H1 (cell line): ENCODE measurements at regions not wholly inside any gene's neighbourhood (a gene's known extent, or its start where the extent isn't known, plus 50 kb on each side); places are given as distances from the start of the nearest gene placed in this dataset.

ENCODE experiments used
- CTCF ChIA-PET: fragments of 300-600 bp; sonication (Branson Sonifier 250); formaldehyde crosslinking; loops from one replicate; lab custom pipeline; 2021; ENCODE audit not compliant: partially characterized antibody; lab: Charles Lee
- POLR2A ChIA-PET: fragments of 300-600 bp; sonication (Branson Sonifier 250); formaldehyde crosslinking; loops from one replicate; lab custom pipeline; 2021; ENCODE audit warnings: inconsistent platforms; ENCODE audit not compliant: partially characterized antibody; lab: Charles Lee
- DNase-seq, 2 experiments: peaks; one replicate each; pipeline versions ENCODE4 v3.0.0 to v3.0.0-alpha.2; 2010 to 2022; ENCODE audit warnings: low spot score in 2 of 2, low read depth in 1 of 2, mixed read lengths in 1 of 2
- FAIRE-seq: peaks from 2 replicates; lab custom pipeline; 2011; peaks lifted over from hg19 to GRCh38; lab: Jason Lieb, UNC
- H2AFZ ChIP-seq: 2 replicates; pipeline ENCODE4 v1.8.1; 2012; ENCODE audit warnings: low read length, inconsistent platforms
- H2AK5ac ChIP-seq: 2 replicates; pipeline ENCODE4 v1.6.1; 2013; ENCODE audit warnings: low read depth, low read length
- H2BK120ac ChIP-seq: replicated peaks from 2 replicates; pipeline ENCODE3; 2013; ENCODE audit warnings: low read depth, low read length, inconsistent platforms
- H2BK12ac ChIP-seq: 2 replicates; pipeline ENCODE4 v1.6.1; 2013; ENCODE audit warnings: low read depth, low read length
- H2BK15ac ChIP-seq: 2 replicates; pipeline ENCODE4 v1.6.1; 2013; ENCODE audit warnings: low read length
- H2BK20ac ChIP-seq: 2 replicates; pipeline ENCODE4 v1.6.1; 2013; ENCODE audit warnings: low read length
- H2BK5ac ChIP-seq: 2 replicates; pipeline ENCODE4 v1.6.1; 2013; ENCODE audit warnings: low read depth, low read length
- H3K14ac ChIP-seq: 2 replicates; pipeline ENCODE4 v1.6.1; 2013; ENCODE audit warnings: inconsistent platforms; ENCODE audit not compliant: insufficient read length
- H3K18ac ChIP-seq: 2 replicates; pipeline ENCODE4 v1.6.1; 2013; ENCODE audit warnings: low read length; ENCODE audit errors: extremely low read depth
- H3K23ac ChIP-seq: 2 replicates; pipeline ENCODE4 v1.6.1; 2013; ENCODE audit warnings: inconsistent platforms; ENCODE audit not compliant: insufficient read length
- H3K23me2 ChIP-seq: 2 replicates; pipeline ENCODE4 v1.6.1; 2013; ENCODE audit warnings: low read depth, low read length
- H3K27ac ChIP-seq: 2 replicates; pipeline ENCODE4 v1.6.1; 2011; ENCODE audit warnings: low read depth, low read length, inconsistent platforms
- H3K27me3 ChIP-seq, 4 experiments: replicated peaks in 1 of 4; 1 replicate in 1 of 4; 2 replicates in 3 of 4; pipeline versions ENCODE4 v1.6.1 to v1.8.1; 2011 to 2013; ENCODE audit warnings: low read length in 3 of 4, mild to moderate bottlenecking in 3 of 4, inconsistent platforms in 2 of 4, mixed read lengths in 2 of 4, moderate library complexity in 1 of 4; ENCODE audit not compliant: control insufficient read depth in 3 of 4, insufficient read depth in 3 of 4; ENCODE audit errors: extremely low read depth in 1 of 4
- H3K36me3 ChIP-seq, 4 experiments: 2 replicates each; pipeline versions ENCODE4 v1.6.1 to v1.8.1; 2011 to 2013; ENCODE audit warnings: mild to moderate bottlenecking in 4 of 4, low read length in 3 of 4, moderate library complexity in 2 of 4, control low read depth in 1 of 4, inconsistent platforms in 1 of 4; ENCODE audit not compliant: insufficient read depth in 4 of 4, control insufficient read depth in 2 of 4
- H3K4ac ChIP-seq: replicated peaks from 2 replicates; pipeline ENCODE3; 2013; ENCODE audit warnings: low read length, low read depth, mixed read lengths, inconsistent platforms; ENCODE audit not compliant: insufficient read length
- H3K4me1 ChIP-seq, 4 experiments: replicated peaks in 1 of 4; 1 replicate in 1 of 4; 2 replicates in 3 of 4; pipeline versions ENCODE4 v1.6.1 to v1.8.1; 2011 to 2013; ENCODE audit warnings: low read length in 3 of 4, inconsistent platforms in 2 of 4, mixed read lengths in 1 of 4; ENCODE audit not compliant: insufficient read depth in 4 of 4, control insufficient read depth in 3 of 4
- H3K4me2 ChIP-seq, 2 experiments: 2 replicates each; pipeline versions ENCODE4 v1.6.1 to v1.8.1; 2011 to 2013; ENCODE audit warnings: low read depth in 2 of 2, low read length in 2 of 2, control low read depth in 1 of 2, inconsistent platforms in 1 of 2, mild to moderate bottlenecking in 1 of 2; ENCODE audit not compliant: insufficient read depth in 1 of 2
- H3K4me3 ChIP-seq, 4 experiments: fragments of 200-600, 300-600 bp in 1 of 4; sonication (generic), shearing (Covaris generic), sonication (Bioruptor Twin) in 1 of 4; 2 replicates each; pipeline versions ENCODE4 v1.5.1 to v1.8.1; 2011 to 2016; ENCODE audit warnings: low read length in 4 of 4, low read depth in 3 of 4, control low read depth in 2 of 4, inconsistent platforms in 2 of 4, mild to moderate bottlenecking in 2 of 4, mixed read lengths in 1 of 4, moderate library complexity in 1 of 4; ENCODE audit not compliant: insufficient read depth in 2 of 4; ENCODE audit errors: extremely low read depth in 1 of 4
- H3K56ac ChIP-seq: replicated peaks from 2 replicates; pipeline ENCODE3; 2013; ENCODE audit warnings: low read depth, mild to moderate bottlenecking, mixed read lengths, low read length, inconsistent platforms; ENCODE audit not compliant: insufficient read length
- H3K79me1 ChIP-seq: 2 replicates; pipeline ENCODE4 v1.6.1; 2013; ENCODE audit warnings: low read depth, low read length, control low read depth
- H3K79me2 ChIP-seq, 2 experiments: 2 replicates each; pipeline versions ENCODE4 v1.6.1 to v1.8.1; 2012 to 2013; ENCODE audit warnings: low read length in 2 of 2, mild to moderate bottlenecking in 2 of 2, inconsistent platforms in 1 of 2; ENCODE audit not compliant: insufficient read depth in 2 of 2, control insufficient read depth in 1 of 2
- H3K9ac ChIP-seq, 4 experiments: replicated peaks in 1 of 4; 1 replicate in 1 of 4; 2 replicates in 3 of 4; pipeline versions ENCODE4 v1.6.1 to v1.8.1; 2011 to 2013; ENCODE audit warnings: low read depth in 3 of 4, low read length in 3 of 4, control low read depth in 2 of 4, mild to moderate bottlenecking in 2 of 4, moderate library complexity in 2 of 4, inconsistent platforms in 1 of 4; ENCODE audit errors: extremely low read depth in 1 of 4
- H3K9me3 ChIP-seq, 2 experiments: 2 replicates each; pipeline versions ENCODE4 v1.6.1 to v1.8.1; 2012 to 2013; ENCODE audit warnings: mild to moderate bottlenecking in 2 of 2, moderate library complexity in 2 of 2, control low read depth in 1 of 2, inconsistent platforms in 1 of 2, low read depth in 1 of 2, low read length in 1 of 2, mixed read lengths in 1 of 2; ENCODE audit not compliant: insufficient read depth in 2 of 2
- H4K20me1 ChIP-seq, 2 experiments: replicated peaks in 1 of 2; 2 replicates each; pipeline versions ENCODE3 to v1.8.1; 2011 to 2013; ENCODE audit warnings: inconsistent platforms in 2 of 2, low read length in 2 of 2, mild to moderate bottlenecking in 1 of 2; ENCODE audit not compliant: insufficient read depth in 2 of 2, control insufficient read depth in 1 of 2
- H4K5ac ChIP-seq: 2 replicates; pipeline ENCODE4 v1.6.1; 2013; ENCODE audit warnings: low read length, low read depth, mixed read lengths, inconsistent platforms; ENCODE audit not compliant: insufficient read length
- H4K8ac ChIP-seq: 2 replicates; pipeline ENCODE4 v1.8.0; 2013; ENCODE audit warnings: mild to moderate bottlenecking, moderate library complexity, low read length, inconsistent platforms; ENCODE audit not compliant: insufficient read depth; ENCODE audit errors: extremely low read depth
- H4K91ac ChIP-seq: replicated peaks from 2 replicates; pipeline ENCODE3; 2013; ENCODE audit warnings: low read length, mixed read lengths, inconsistent platforms; ENCODE audit not compliant: insufficient read length
- ASH2L ChIP-seq: fragments of 200-600, 300-600 bp; sonication (generic); IDR thresholded peaks from one replicate; pipeline ENCODE4 v1.7.1; 2017; ENCODE audit warnings: low read length
- BACH1 ChIP-seq: IDR thresholded peaks from 2 replicates; pipeline ENCODE4 v1.6.1; 2012; ENCODE audit warnings: low read length, improper control_type of control experiment
- CEBPB ChIP-seq: IDR thresholded peaks from 2 replicates; pipeline ENCODE4 v1.6.1; 2012; ENCODE audit warnings: low read depth, low read length
- E2F6 ChIP-seq: IDR thresholded peaks from 2 replicates; pipeline ENCODE4 v1.6.1; 2012; ENCODE audit warnings: inconsistent platforms
- EZH2 ChIP-seq: fragments of 200-600 bp; sonication (generic); IDR thresholded peaks from 2 replicates; pipeline ENCODE4 v1.7.1; 2012; ENCODE audit warnings: low read depth, mild to moderate bottlenecking, moderate library complexity, low read length, inconsistent platforms; ENCODE audit not compliant: severe bottlenecking
- HDAC2 ChIP-seq, 2 experiments: fragments of 300-600 bp in 1 of 2; sonication (generic) in 1 of 2; IDR thresholded peaks; 2 replicates each; pipeline ENCODE4 v1.6.1; 2011 to 2012; ENCODE audit warnings: low read depth in 2 of 2, low read length in 2 of 2, mild to moderate bottlenecking in 2 of 2, moderate library complexity in 2 of 2, borderline replicate concordance in 1 of 2, inconsistent platforms in 1 of 2
- KDM4A ChIP-seq: IDR thresholded peaks from one replicate; pipeline ENCODE4 v1.7.1; 2012; ENCODE audit warnings: low read depth, mild to moderate bottlenecking, moderate library complexity, low read length, inconsistent platforms; ENCODE audit not compliant: severe bottlenecking
- NANOG ChIP-seq: IDR thresholded peaks from 2 replicates; pipeline ENCODE4 v1.6.1; 2011; ENCODE audit warnings: low read length, low read depth, mild to moderate bottlenecking, inconsistent platforms; ENCODE audit not compliant: insufficient read depth, poor library complexity, severe bottlenecking
- NRF1 ChIP-seq: IDR thresholded peaks from 2 replicates; pipeline ENCODE4 v1.6.1; 2011; ENCODE audit warnings: mild to moderate bottlenecking, low read depth, low read length, improper control_type of control experiment
- PHF8 ChIP-seq: fragments of 200-600 bp; sonication (generic); conservative IDR thresholded peaks from 2 replicates; pipeline ENCODE4 v1.7.1; 2012; ENCODE audit warnings: low read depth, mild to moderate bottlenecking, inconsistent platforms, low read length, moderate library complexity
- POU5F1 ChIP-seq: IDR thresholded peaks from 2 replicates; pipeline ENCODE4 v1.6.1; 2011; ENCODE audit warnings: low read depth, mild to moderate bottlenecking, low read length, moderate library complexity
- SRF ChIP-seq: IDR thresholded peaks from 2 replicates; pipeline ENCODE4 v1.6.1; 2011; ENCODE audit warnings: mild to moderate bottlenecking, low read depth, low read length, moderate library complexity
- ZNF274 ChIP-seq: IDR thresholded peaks from 2 replicates; pipeline ENCODE4 v1.7.0; 2012; ENCODE audit warnings: low read length, borderline replicate concordance; ENCODE audit errors: extremely low read depth
- WGBS, 2 experiments: shearing (Covaris generic) in 1 of 2; methylation state at CpG; one replicate each; pipeline versions ENCODE4 v1.1.6 to v1.1.7; 2013 to 2015; ENCODE audit warnings: low lambda C conversion rate in 2 of 2, mixed read lengths in 2 of 2, inconsistent platforms in 1 of 2, low coverage in 1 of 2, missing lambda C conversion rate in 1 of 2; ENCODE audit not compliant: insufficient replicate concordance in 2 of 2, insufficient coverage in 1 of 2, insufficient read length in 1 of 2; ENCODE audit errors: extremely low coverage in 1 of 2, missing lambda C conversion rate in 1 of 2; 5-methylcytosine and 5-hydroxymethylcytosine counted together

GRCh38 chr2:67889056-67889455 lies 173.7 kb downstream of the C1D start:
- Histone ChIP-seq H2AK5ac (no peak overlapping the region), H2AFZ (no peak overlapping the region), H2BK15ac (no peak overlapping the region), H3K4ac (no peak overlapping the region), H3K79me1 (no peaks in the 10 kb centered on the region), H2BK5ac (no peak overlapping the region), H4K20me1 (no peaks in the 10 kb centered on the region), H2BK20ac (no peak overlapping the region), H3K9ac (no peak overlapping the region), H3K18ac (no peak overlapping the region), H2BK12ac (no peak overlapping the region), H3K79me2 (no peaks in the 10 kb centered on the region), H3K4me1 (no peaks in the 10 kb centered on the region), H3K23ac (no peak overlapping the region), H3K23me2 (no peaks in the 10 kb centered on the region), H3K14ac (no peak overlapping the region), H3K36me3 (no peaks in the 10 kb centered on the region), H3K27ac (no peak overlapping the region), H4K91ac (no peak overlapping the region), H3K4me3 (no peak overlapping the region), H3K56ac (no peak overlapping the region), H3K4me2 (no peak overlapping the region), H4K5ac (no peak overlapping the region), H2BK120ac (no peak overlapping the region), H4K8ac (no peak overlapping the region), H3K27me3 (no peaks in the 10 kb centered on the region), H3K9me3 (no peaks in the 10 kb centered on the region)
- WGBS, 2 experiments = 85% methylated on average over 2 of the region's 2 CpGs; no CpG with 5 or more reads in 1 of the 2 experiments
- TF ChIP-seq E2F6 (no peak), EZH2 (no peak), HDAC2 (IDR thresholded peaks at IDR 0.05; ENCODE audit: borderline replicate concordance in 1 of 2, low read depth in 2 of 2, low read length in 2 of 2) (no peak), KDM4A (no peak), SRF (no peak), POU5F1 (no peak), NANOG (no peak), CEBPB (no peak), BACH1 (no peak), ZNF274 (no peak), PHF8 (no peak), ASH2L (no peak), NRF1 (no peak)
- DNase-seq = no peak
- CTCF ChIA-PET = no interaction called here
- FAIRE-seq = no peak
- POLR2A ChIA-PET = no interaction called here
